Tibial artery (tissue), 4 donors: ENCODE measurements at regions not wholly inside any gene's neighbourhood (a gene's known extent, or its start where the extent isn't known, plus 50 kb on each side); places are given as distances from the start of the nearest gene placed in this dataset.
"Not testable (repeated sequence)": the region's sequence is repeated elsewhere in the genome, so short reads cannot be mapped to it uniquely, and the experiment has no call there.

Experiments used
- DNase-seq, 2 donors: peaks; one replicate each; pipeline ENCODE4 v3.0.0-alpha.2; 2019
- H3K27ac ChIP-seq, 2 donors: fragments of 200-600 bp; sonication (generic) in 1 of 2; 1 replicate in 1 of 2; 2 replicates in 1 of 2; pipeline ENCODE4 v1.5.1; 2018 to 2019; ENCODE audit warnings: mild to moderate bottlenecking in 1 of 2
- H3K27me3 ChIP-seq, 2 donors: fragments of 200-600 bp; sonication (generic) in 1 of 2; one replicate each; pipeline versions ENCODE4 v1.5.1 to v1.6.0; 2016 to 2019
- H3K36me3 ChIP-seq, 3 donors: fragments of 200-600 bp; sonication (generic) in 2 of 3; one replicate each; pipeline ENCODE4 v1.5.1; 2016 to 2019; ENCODE audit warnings: mild to moderate bottlenecking in 2 of 3
- H3K4me1 ChIP-seq, 4 donors: fragments of 200-600 bp; sonication (generic) in 2 of 4; 1 replicate in 3 of 4; 2 replicates in 1 of 4; pipeline ENCODE4 v1.5.1; 2016 to 2019
- H3K4me3 ChIP-seq, 2 donors: fragments of 200-600 bp; sonication (generic) in 1 of 2; 1 replicate in 1 of 2; 2 replicates in 1 of 2; pipeline ENCODE4 v1.5.1; 2018 to 2019; ENCODE audit warnings: mild to moderate bottlenecking in 2 of 2
- H3K9me3 ChIP-seq, 3 donors: fragments of 200-600 bp; sonication (generic) in 1 of 3; one replicate each; pipeline ENCODE4 v1.5.1; 2016 to 2019
- CTCF ChIP-seq, 2 experiments: fragments of 200-600 bp in 1 of 2; fragments of 450-650 bp in 1 of 2; IDR thresholded peaks; one replicate each; pipeline ENCODE4 v1.5.1; 2017 to 2019; ENCODE audit warnings: antibody characterized with exemption in 2 of 2, mild to moderate bottlenecking in 1 of 2, moderate library complexity in 1 of 2
- intact Hi-C: fragments of 100-400 bp; cut with DNase I; formaldehyde crosslinking; loops from one replicate; pipeline ENCODE4 v1.15.0; 2023; ENCODE audit warnings: low total_unique reads

- Histone ChIP-seq H3K4me3 (peak overlapping the region; percentile 9 to 17), H3K36me3 (no peaks in the 10 kb centered on the region), H3K9me3 (no peaks in the 10 kb centered on the region), H3K27me3 (no peaks in the 10 kb centered on the region), H3K27ac (peak overlapping the region; percentile 29 to 44), H3K4me1 (peaks cover 0 to 20% (median 0%) of the 10 kb centered on the region in 4 donors)
- no peak for DNase-seq
- intact Hi-C loops: no loop called here
- no peak for TF ChIP-seq CTCF (IDR thresholded peaks at IDR 0.05)
Measured at GRCh38 chr6:17212546-17213371, 68.4 kb upstream of the RBM24 start.

GRCh38 chr6:17214106-17214505, 67.1 kb upstream of the RBM24 start:
- H3K27ac ChIP-seq: no peak overlapping the region
- intact Hi-C loops: no loop called here
- no peaks in the 10 kb centered on the region for H3K27me3 ChIP-seq
- DNase-seq: no peak
- no peak overlapping the region for H3K4me3 ChIP-seq
- no peaks in the 10 kb centered on the region for H3K36me3 ChIP-seq
- no peak for TF ChIP-seq CTCF (IDR thresholded peaks at IDR 0.05)
- H3K4me1 ChIP-seq: peaks cover 0 to 20% (median 0%) of the 10 kb centered on the region in 4 donors
- H3K9me3 ChIP-seq: no peaks in the 10 kb centered on the region

GRCh38 chr6:17216972-17217371, 64.2 kb upstream of the RBM24 start:
- intact Hi-C loops, H3K27me3 ChIP-seq, H3K36me3 ChIP-seq, DNase-seq, H3K27ac ChIP-seq, H3K9me3 ChIP-seq, H3K4me3 ChIP-seq: not testable (repeated sequence)
- peaks cover 0 to 18% (median 0%) of the 10 kb centered on the region in 4 donors for H3K4me1 ChIP-seq

GRCh38 chr6:17218023-17218748, 63.0 kb upstream of the RBM24 start:
- H3K36me3 ChIP-seq: no peaks in the 10 kb centered on the region
- no peaks in the 10 kb centered on the region for H3K27me3 ChIP-seq
- TF ChIP-seq CTCF (IDR thresholded peaks at IDR 0.05): no peak
- intact Hi-C loops: no loop called here
- no peak overlapping the region for H3K27ac ChIP-seq
- no peaks in the 10 kb centered on the region for H3K9me3 ChIP-seq
- no peak for DNase-seq
- peaks cover 0 to 6% (median 0%) of the 10 kb centered on the region in 4 donors for H3K4me1 ChIP-seq
- H3K4me3 ChIP-seq: no peak overlapping the region

- Histone ChIP-seq H3K4me1 (peaks cover 0 to under 1% (median 0%) of the 10 kb centered on the region in 4 donors), H3K27me3 (no peaks in the 10 kb centered on the region), H3K36me3 (no peaks in the 10 kb centered on the region), H3K4me3 (no peak overlapping the region), H3K9me3 (no peaks in the 10 kb centered on the region), H3K27ac (no peak overlapping the region)
- DNase-seq: no peak
- no peak for TF ChIP-seq CTCF (IDR thresholded peaks at IDR 0.05)
- intact Hi-C loops: no loop called here
Measured at GRCh38 chr6:17218749-17219093, 62.4 kb upstream of the RBM24 start.

- no peak overlapping the region for H3K4me3 ChIP-seq
- H3K9me3 ChIP-seq: no peaks in the 10 kb centered on the region
- TF ChIP-seq CTCF (IDR thresholded peaks at IDR 0.05): no peak
- no peaks in the 10 kb centered on the region for H3K36me3 ChIP-seq
- no peaks in the 10 kb centered on the region for H3K27me3 ChIP-seq
- no peak overlapping the region for H3K27ac ChIP-seq
- intact Hi-C loops: no loop called here
- no peak for DNase-seq
- no peaks in the 10 kb centered on the region for H3K4me1 ChIP-seq
Measured at GRCh38 chr6:17219098-17219497, 62.1 kb upstream of the RBM24 start.
